ENCODE measurements at regions not wholly inside any gene's neighbourhood (a gene's known extent, or its start where the extent isn't known, plus 50 kb on each side); places are given as distances from the start of the nearest gene placed in this dataset.

DNA sequence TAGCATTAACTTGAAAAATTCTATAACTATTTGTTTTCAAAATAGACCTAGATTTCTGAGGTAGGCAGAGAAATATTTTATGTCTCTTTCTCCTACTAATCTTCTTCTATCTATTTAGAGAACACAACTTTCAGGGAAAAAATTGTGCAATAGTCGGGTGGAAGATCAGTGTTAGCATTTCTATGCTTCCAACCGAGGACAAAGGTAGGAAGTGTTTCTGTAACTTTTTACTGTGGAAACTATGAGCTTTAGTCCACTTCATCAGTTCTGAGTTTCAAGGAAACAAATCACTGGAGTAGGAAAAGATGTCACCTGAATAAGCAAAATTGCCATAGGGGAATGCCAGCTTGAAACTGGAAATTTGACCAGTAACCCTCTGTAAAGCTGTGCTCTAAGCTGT lies 207.7 kb upstream of the CTAGE1 start:
- no peak for DNase-seq (ENCODE audit: low spot score)

DNA sequence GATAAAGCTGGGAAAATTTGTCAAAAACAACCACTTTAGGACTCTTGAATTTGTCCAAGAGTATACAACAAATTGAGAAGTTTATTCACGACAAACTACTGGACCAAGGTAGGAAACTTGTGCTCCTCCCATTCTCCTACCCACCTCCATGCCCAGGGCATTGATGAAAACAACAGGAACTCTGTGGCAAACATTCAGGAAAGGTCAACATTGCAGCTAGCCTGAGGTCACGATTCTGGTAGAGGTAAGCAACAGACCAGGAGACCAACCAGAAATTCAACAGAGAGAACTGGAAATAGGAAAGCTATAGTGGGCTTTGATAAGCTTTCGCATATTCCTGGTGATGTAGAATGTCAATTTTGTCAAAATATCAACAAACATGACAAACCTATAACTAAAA lies 209.1 kb upstream of the CTAGE1 start:
- DNase-seq (ENCODE audit: low spot score), result no peak

- no peak for DNase-seq (ENCODE audit: low spot score)
These were observed 209.8 kb upstream of the CTAGE1 start for GRCh38 chr18:22627506-22627905.

DNA sequence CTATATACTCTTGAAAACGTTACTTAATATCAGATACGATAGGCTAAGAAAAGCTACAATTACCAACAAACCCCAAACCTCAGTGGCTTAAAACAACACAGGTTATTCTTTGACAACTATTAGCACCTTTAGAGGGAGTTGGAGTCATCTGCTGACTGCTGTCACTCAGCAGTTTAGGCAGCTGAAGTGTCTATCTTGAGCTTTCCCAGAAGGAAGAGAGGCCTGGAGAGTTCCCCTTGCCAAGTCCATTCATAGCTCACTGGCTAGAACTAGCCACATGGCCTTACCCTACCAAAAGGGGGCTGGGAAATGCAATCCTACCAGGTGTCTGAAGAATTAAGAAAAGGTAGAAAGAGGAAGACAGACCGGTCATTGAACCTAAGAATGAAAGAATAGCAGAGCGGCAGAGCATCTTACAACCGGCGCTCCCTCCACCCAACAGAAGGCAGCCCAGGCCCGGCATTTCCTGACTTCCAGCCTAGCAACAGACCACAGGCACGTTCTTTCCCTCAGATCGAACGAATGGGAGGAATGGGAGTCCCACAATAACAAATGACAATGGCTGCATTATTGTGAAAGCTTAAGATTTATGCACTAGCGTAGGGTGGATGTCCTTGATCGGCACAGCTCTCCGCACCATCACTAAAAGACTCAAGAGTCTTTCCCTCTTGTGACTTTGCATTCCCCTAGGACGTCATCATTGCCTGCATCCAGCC lies 211.2 kb upstream of the CTAGE1 start:
- DNase-seq (ENCODE audit: low spot score), result no peak

DNA sequence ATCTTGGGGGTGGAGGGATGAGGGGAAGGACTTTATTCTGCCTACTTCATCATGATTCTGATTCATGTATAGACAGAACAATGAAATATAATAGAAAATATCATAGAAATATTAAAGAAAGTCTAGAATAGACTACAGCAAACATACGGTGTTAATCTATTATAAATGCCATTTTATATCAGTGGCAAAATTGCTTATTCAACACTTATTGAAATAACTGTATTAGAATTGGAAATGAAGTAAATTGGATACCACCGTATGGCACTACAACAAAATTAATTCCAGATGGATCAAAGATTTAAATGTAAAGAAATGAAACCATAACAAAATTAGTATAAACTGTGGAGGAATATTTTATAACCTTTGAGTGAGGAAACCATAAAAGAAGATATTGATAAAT lies 213.3 kb upstream of the CTAGE1 start:
- DNase-seq (ENCODE audit: low spot score), result no peak

DNA sequence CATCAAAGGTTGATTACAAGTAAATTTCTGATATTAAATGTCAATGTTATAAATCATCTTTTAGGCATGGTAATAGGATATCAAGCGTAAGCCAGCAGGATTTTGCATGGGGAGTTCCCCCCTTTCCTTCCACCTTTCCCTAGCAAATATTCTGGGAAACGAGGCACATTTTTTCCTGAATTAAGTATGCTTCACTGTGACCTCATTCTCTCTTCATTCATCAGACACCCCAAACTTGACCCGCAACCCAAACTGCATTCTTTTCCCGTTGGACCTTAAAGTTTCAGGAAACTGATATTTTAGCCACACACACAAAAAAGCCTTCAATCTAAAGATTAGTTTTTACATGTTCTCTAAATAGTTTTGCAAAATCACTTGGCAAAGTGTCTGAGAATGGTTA lies 214.5 kb upstream of the CTAGE1 start:
- no peak for DNase-seq (ENCODE audit: low spot score)

DNA sequence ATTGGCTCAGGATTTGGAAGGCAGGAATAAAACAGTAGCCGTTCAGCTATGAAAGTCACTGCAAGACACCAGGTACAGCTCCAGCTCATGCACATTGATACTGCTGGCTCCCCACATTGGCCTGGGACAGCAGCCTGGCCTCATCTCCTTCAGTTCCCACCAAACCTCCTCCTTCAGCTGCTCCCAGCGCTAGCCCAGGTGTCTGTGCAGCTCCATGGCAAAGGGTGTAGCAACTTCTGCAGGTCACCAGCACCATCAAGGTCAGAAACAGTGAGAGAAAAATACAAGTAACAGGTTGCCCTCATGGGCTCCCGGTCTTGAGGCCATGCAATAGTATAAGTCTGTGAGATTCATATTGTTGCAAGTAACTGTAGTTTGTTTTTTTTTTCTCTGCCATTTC lies 216.7 kb upstream of the CTAGE1 start:
- no peak for DNase-seq (ENCODE audit: low spot score)

DNA sequence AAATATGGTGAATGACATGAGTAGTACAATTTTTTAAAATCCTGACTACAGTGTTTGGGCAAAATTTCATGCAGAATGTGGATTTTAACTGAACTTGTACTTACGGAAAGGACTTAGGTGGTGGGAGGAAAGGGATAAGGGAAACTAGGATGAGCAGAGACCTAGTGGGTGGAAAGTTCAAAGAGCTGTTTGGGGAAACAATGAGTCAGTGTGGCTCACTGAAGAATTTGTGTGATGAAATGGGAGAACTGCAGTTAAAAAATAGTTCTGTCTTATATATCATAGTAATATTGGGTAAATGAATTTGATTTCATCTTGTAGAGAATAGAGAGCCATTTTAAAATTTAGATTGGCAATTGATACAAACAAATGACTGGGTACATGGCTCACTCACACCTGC lies 220.1 kb upstream of the CTAGE1 start:
- DNase-seq (ENCODE audit: low spot score), result no peak

GRCh38 chr18:22639026-22639463 lies 221.3 kb upstream of the CTAGE1 start:
- DNase-seq (ENCODE audit: low spot score), result no peak

- no peak for DNase-seq (ENCODE audit: low spot score)
These were observed 221.8 kb upstream of the CTAGE1 start for GRCh38 chr18:22639561-22639960.

DNA sequence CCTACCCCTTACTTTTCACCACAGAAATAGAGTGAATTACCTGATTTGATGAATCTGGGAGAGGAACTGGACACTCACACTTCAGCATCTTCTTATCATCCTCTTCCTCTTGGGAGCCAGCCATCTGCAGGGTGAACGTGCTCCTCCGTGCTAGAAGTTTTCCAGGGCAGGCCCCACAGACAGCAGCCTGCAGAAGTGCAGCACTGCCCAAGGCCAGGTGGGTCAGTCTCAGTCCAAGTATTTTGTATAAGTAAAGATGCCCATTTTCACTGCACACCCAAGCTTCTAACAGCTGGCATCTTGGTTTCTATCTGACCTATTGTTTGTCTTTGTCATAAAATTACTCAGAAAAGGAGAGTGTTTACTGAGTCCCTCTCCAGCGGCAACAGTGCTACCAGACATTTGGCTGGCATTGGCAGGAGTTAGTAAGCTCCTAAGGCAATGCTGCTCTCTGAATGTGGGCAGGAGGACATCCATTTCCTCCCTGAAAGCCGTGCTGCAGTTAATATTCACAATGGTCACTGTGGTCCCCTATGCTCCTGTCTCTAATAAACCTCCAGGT lies 222.6 kb upstream of the CTAGE1 start:
- no peak for DNase-seq (ENCODE audit: low spot score)

- no peak for DNase-seq (ENCODE audit: low spot score)
These were observed 224.2 kb upstream of the CTAGE1 start for GRCh38 chr18:22641958-22642357.

- no peak for DNase-seq (ENCODE audit: low spot score)
These were observed 226.0 kb upstream of the CTAGE1 start for GRCh38 chr18:22643731-22644130.

GRCh38 chr18:22650247-22650646 lies 232.5 kb upstream of the CTAGE1 start:
- no peak for DNase-seq (ENCODE audit: low spot score)

DNA sequence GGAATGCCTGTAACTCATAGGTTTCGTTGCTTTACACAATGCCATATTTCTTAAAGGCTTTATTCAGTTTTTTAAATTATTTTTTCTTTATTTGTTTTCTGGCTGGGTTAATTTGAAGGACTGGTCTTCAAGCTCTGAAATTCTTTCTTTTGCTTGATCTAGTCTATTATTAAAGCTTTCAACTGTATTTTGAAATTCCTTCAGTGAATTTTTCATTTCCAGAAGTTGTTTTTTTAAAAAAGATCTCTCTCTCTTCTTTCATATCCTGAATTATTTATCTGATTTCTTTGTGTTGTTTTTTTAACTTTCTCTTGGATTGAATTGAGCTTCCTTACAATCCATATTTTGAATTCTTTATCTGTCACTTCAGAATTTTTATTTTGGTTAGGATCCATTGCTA lies 239.9 kb upstream of the CTAGE1 start:
- no peak for DNase-seq (ENCODE audit: low spot score)

DNA sequence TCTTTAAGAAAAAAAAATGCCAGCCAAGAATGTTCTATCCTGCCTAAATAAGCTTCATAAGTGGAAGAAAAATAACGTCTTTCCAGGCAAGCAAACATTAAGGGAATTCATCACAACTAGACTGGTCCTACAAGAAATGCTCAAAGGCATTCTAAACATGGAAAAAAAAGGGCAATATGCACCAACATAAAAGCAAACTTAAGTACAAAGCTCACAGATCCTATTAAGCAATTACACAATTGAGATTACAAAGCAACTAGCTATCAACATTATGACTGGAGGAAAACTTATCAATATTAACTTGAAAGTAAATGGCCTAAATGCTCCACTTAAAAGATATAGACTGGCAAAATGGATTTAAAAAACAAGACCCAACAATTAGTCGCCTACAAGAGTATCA lies 240.6 kb upstream of the CTAGE1 start:
- no peak for DNase-seq (ENCODE audit: low spot score)

GRCh38 chr18:22663378-22663777 lies 245.7 kb upstream of the CTAGE1 start:
- no peak for DNase-seq (ENCODE audit: low spot score)

- DNase-seq (ENCODE audit: low spot score), result no peak
These were observed 248.8 kb upstream of the CTAGE1 start for GRCh38 chr18:22666411-22666940.

DNA sequence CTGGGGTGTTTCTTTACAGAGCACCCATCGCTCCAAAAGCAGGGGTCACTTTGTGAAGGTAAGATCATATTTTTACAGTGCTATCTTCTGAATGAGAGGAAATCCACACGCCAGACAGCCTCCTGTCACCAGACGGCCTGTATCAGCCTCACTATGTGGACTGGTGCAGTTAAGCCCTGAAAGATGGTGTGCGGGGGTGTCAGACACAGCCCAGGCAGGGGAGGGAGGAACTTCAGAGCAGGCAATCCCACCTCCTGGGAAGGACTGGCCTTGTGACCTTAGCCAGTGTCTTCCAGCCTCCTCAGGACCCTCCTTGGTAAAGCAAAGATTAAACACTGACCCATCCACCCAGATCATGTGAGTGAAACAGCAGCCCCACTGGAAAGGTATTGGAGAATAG lies 249.4 kb upstream of the CTAGE1 start:
- DNase-seq (ENCODE audit: low spot score), result no peak

GRCh38 chr18:22667616-22668422 lies 250.1 kb upstream of the CTAGE1 start:
- DNase-seq (ENCODE audit: low spot score), result no peak

GRCh38 chr18:22668496-22668895 lies 250.8 kb upstream of the CTAGE1 start:
- no peak for DNase-seq (ENCODE audit: low spot score)

DNA sequence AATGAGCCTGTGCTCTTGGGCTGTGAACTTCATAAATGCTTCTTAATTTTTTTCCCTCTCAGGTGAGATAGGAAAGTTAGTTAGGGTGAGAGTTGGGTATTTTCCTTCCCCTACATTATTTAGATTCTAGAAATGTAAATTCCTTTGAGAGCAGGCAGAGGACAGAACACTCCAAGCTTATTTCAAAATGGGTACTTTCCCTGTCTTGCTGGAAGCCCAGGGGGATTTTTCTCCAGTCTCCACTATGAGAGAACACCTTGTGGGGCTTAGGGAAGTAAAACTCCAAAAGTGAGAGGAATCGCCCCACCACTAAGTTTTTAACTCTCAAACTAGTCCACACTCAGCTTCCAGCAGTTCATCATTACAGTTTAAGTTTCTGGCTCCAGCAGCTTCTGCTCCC lies 253.2 kb upstream of the CTAGE1 start:
- no peak for DNase-seq (ENCODE audit: low spot score)
